LNCAP (cell line): ENCODE measurements at regions not wholly inside any gene's neighbourhood (a gene's known extent, or its start where the extent isn't known, plus 50 kb on each side); places are given as distances from the start of the nearest gene placed in this dataset.

Experiments used
- CTCF ChIP-seq: fragments of 450-650 bp; IDR thresholded peaks from 2 replicates; pipeline ENCODE4 v1.5.1; 2017; ENCODE audit warnings: mild to moderate bottlenecking

GRCh38 chr12:105878964-105879363 lies 259.8 kb downstream of the NUAK1 start:
- TF ChIP-seq CTCF = no peak

- TF ChIP-seq CTCF = no peak
These were observed 257.8 kb downstream of the NUAK1 start for GRCh38 chr12:105880824-105881388.

GRCh38 chr12:105882404-105882803 lies 256.4 kb downstream of the NUAK1 start:
- TF ChIP-seq CTCF = no peak

GRCh38 chr12:105887131-105887530 lies 251.6 kb downstream of the NUAK1 start:
- TF ChIP-seq CTCF = no peak

GRCh38 chr12:105888696-105889095 lies 250.1 kb downstream of the NUAK1 start:
- TF ChIP-seq CTCF = no peak

GRCh38 chr12:105892362-105892910 lies 246.3 kb downstream of the NUAK1 start:
- TF ChIP-seq CTCF = no peak

GRCh38 chr12:105897311-105897725 lies 241.4 kb downstream of the NUAK1 start:
- no peak for TF ChIP-seq CTCF

- no peak for TF ChIP-seq CTCF
These were observed 239.2 kb downstream of the NUAK1 start for GRCh38 chr12:105899589-105899988.
